Fibroblast of the aortic adventitia (primary cell): ENCODE measurements at regions not wholly inside any gene's neighbourhood (a gene's known extent, or its start where the extent isn't known, plus 50 kb on each side); places are given as distances from the start of the nearest gene placed in this dataset.

Experiments
- DNase-seq: peaks from one replicate; pipeline ENCODE4 v3.0.0-alpha.2; 2010; ENCODE audit warnings: low read depth
- H3K4me3 ChIP-seq: 2 replicates; pipeline ENCODE4 v1.5.1; 2011; ENCODE audit warnings: low read depth, mild to moderate bottlenecking, control low read depth, low read length, moderate library complexity
- CTCF ChIP-seq: IDR thresholded peaks from 2 replicates; pipeline ENCODE4 v1.5.1; 2011; ENCODE audit warnings: mild to moderate bottlenecking, low read length, control low read depth, inconsistent platforms; ENCODE audit not compliant: insufficient read depth

DNA sequence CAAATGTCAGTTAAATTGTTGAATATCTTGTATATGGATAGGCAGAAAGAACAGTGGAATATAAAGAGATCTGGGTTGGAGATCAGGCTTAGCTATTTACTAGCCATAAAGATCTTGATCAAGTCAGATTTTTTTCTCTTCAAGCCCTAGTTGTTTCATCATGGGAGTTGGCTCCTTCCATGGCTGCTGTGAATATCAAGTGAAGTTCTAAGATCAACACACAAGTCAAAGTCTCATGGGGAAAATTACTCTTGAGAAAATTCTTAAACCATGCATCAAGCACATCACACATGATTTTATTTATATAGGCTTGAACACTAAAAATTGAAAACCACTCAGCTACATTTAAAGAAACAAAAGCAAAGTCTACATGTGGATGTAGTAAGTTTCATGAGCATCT is 79.8 kb downstream of the C1D start:
- no peak overlapping the region for H3K4me3 ChIP-seq
- no peak for TF ChIP-seq CTCF
- peak; percentile 58 for DNase-seq

DNA sequence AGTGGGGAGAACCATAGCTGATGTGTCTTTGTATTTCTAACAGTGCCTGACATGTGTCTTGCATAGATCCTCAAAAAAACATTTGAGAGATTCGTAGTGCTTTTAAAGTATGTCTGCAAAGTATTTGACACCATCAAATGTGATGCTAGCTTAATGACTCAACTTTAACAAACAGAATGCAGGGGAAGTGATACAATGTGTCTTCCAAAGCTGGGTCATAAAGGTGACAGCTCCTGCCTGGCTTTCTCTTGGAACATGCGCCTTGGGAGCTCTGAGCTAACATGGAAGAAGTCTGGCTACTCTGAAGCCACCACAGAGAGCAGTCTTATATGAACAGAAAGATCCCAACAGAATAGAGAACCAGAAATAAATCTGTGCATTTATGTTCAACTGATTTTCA is 78.2 kb downstream of the C1D start:
- no peak overlapping the region for H3K4me3 ChIP-seq
- DNase-seq = no peak
- TF ChIP-seq CTCF = no peak

DNA sequence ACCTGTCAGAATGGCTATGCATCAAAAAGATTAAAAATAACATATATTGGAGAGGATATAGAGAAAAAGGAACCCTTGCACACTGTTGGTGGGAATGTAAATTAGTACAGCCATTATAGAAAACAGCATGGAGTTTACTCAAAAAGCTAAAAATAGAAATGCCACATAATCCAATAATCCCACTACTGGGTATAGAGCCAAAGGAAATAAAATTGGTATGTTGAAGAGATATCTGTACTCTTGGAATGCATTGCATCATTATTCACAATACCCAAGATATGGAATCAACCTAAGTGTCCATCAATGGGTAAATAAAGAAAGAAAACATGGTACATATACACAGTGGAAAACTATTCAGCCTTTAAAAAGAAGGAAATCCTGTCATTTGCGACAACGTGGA is 77.2 kb downstream of the C1D start:
- no peak overlapping the region for H3K4me3 ChIP-seq
- no peak for TF ChIP-seq CTCF
- DNase-seq = peak; percentile 37

DNA sequence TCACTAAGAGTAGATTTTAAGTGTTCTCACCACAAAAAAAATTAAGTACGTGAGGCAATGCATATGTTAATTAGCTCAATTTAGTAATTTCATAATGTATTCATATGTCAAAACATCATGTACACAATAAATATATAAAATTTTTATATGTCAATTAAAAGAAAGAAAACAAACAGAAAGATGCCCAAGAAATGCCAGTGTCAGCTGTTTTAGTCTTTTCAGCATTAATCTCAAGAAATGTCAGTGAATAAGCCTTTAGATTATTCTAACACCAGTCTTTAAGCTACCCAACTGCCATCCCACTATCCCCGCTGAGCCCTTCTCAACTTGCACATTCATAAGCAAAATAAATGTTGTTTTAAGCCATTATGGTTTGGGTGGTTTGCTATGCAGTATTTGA is 76.5 kb downstream of the C1D start:
- no peak for TF ChIP-seq CTCF
- no peak for DNase-seq
- H3K4me3 ChIP-seq = no peak overlapping the region
